ENCODE measurements at regions not wholly inside any gene's neighbourhood (a gene's known extent, or its start where the extent isn't known, plus 50 kb on each side); places are given as distances from the start of the nearest gene placed in this dataset.

DNA sequence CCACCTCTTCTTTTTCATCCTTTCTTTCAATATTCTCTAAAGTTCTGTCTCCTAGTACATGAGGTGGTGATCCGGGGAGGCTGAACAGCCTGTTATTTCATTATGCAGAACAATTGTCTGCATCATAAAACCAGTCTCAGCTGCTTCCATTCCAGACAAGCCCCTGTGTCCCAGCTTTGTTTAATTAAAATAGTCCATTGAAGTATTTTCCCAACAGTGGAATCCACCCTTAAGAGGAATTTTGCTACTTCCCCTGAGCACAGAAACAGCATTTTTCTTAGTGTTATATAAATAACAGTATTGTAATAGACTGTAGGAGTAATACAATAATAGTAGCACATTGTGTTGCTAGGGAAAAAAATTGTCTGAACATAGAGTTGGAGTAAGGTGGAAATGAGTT, 395.4 kb upstream of the TCF4 start:
- Histone ChIP-seq H3K18ac (ENCODE audit: insufficient read length, low read depth, low read length) (no peak overlapping the region), H2BK20ac (ENCODE audit: low read depth, low read length, poor library complexity, severe bottlenecking) (no peak overlapping the region), H3K4ac (ENCODE audit: low read depth, low read length) (no peak overlapping the region), H3K4me2 (ENCODE audit: insufficient read depth, insufficient read length, low read length) (no peak overlapping the region), H2BK120ac (ENCODE audit: low read depth, low read length, poor library complexity, severe bottlenecking) (no peak overlapping the region), H3K27ac (ENCODE audit: insufficient read length, low read depth, low read length) (no peak overlapping the region), H2AFZ (ENCODE audit: low read length) (no peak overlapping the region), H2BK15ac (ENCODE audit: low read depth, low read length) (no peak overlapping the region), H3K79me1 (ENCODE audit: insufficient read depth, low read depth, low read length, poor library complexity, severe bottlenecking) (no peaks in the 10 kb centered on the region), H3K9ac (ENCODE audit: extremely low read depth, insufficient read length, low read length) (no peak overlapping the region), H3K4me1 (ENCODE audit: insufficient read depth, low read length) (no peaks in the 10 kb centered on the region), H3K23me2 (ENCODE audit: insufficient read length, low read depth, low read length, poor library complexity, severe bottlenecking) (no peaks in the 10 kb centered on the region), H3K14ac (ENCODE audit: insufficient read depth, low read length) (no peak overlapping the region), H3T11ph (ENCODE audit: low read length) (no peak overlapping the region), H3K79me2 (ENCODE audit: insufficient read depth, low read length) (no peaks in the 10 kb centered on the region), H3K9me3 (ENCODE audit: control insufficient read depth, low read depth, low read length) (no peaks in the 10 kb centered on the region), H3K23ac (ENCODE audit: insufficient read length, low read depth, low read length) (no peak overlapping the region), H4K5ac (ENCODE audit: insufficient read length, low read depth, low read length) (no peak overlapping the region), H3K56ac (ENCODE audit: insufficient read length, low read depth, low read length) (no peak overlapping the region), H2BK5ac (ENCODE audit: insufficient read length, low read length) (no peak overlapping the region), H4K20me1 (ENCODE audit: control insufficient read depth, insufficient read depth, insufficient read length) (no peaks in the 10 kb centered on the region), H3K27me3 (ENCODE audit: insufficient read depth, low read length) (no peaks in the 10 kb centered on the region), H4K91ac (ENCODE audit: insufficient read length, low read depth, low read length) (no peak overlapping the region), H4K8ac (replicated peaks; ENCODE audit: insufficient read length, low read depth, low read length) (no peak overlapping the region), H2AK5ac (ENCODE audit: insufficient read length, low read length) (no peak overlapping the region), H2BK12ac (ENCODE audit: insufficient read length, low read depth, low read length) (no peak overlapping the region)
- DNase-seq: no peak
- peaks cover 4 to 31% (median 4%) of the 10 kb centered on the region in 3 experiments for H3K36me3 Mint-ChIP-seq (ENCODE audit: insufficient read depth in 1 of 3, low read depth in 3 of 3)
- TF ChIP-seq, protein P1, sequence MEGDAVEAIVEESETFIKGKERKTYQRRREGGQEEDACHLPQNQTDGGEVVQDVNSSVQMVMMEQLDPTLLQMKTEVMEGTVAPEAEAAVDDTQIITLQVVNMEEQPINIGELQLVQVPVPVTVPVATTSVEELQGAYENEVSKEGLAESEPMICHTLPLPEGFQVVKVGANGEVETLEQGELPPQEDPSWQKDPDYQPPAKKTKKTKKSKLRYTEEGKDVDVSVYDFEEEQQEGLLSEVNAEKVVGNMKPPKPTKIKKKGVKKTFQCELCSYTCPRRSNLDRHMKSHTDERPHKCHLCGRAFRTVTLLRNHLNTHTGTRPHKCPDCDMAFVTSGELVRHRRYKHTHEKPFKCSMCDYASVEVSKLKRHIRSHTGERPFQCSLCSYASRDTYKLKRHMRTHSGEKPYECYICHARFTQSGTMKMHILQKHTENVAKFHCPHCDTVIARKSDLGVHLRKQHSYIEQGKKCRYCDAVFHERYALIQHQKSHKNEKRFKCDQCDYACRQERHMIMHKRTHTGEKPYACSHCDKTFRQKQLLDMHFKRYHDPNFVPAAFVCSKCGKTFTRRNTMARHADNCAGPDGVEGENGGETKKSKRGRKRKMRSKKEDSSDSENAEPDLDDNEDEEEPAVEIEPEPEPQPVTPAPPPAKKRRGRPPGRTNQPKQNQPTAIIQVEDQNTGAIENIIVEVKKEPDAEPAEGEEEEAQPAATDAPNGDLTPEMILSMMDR (conservative IDR thresholded peaks at IDR 0.05): no peak
- no CpG with 5 or more reads among the region's 1 CpG for WGBS (ENCODE audit: extremely low coverage, insufficient read length, low lambda C conversion rate)
- H3K4me3 Mint-ChIP-seq: no peak overlapping the region
- H3K4me1 Mint-ChIP-seq: peaks cover 7% of the 10 kb centered on the region in 2 experiments
- no peak overlapping the region for H3K27ac Mint-ChIP-seq
- H3K9me3 Mint-ChIP-seq: peaks cover 14 to 15% of the 10 kb centered on the region in 2 experiments
- no peaks in the 10 kb centered on the region for H3K27me3 Mint-ChIP-seq (ENCODE audit: low read depth)
